ENCODE measurements at regions not wholly inside any gene's neighbourhood (a gene's known extent, or its start where the extent isn't known, plus 50 kb on each side); places are given as distances from the start of the nearest gene placed in this dataset.

GRCh38 chr11:98772893-98773292 lies 247.9 kb upstream of the CNTN5 start:
- no peaks in the 10 kb centered on the region for H4K20me1 ChIP-seq (replicated peaks; ENCODE audit: control insufficient read depth, extremely low read depth, insufficient read depth, low read length)
- no TSS peak for BruUV-seq (replicated peaks)
- no peak overlapping the region for H2AFZ ChIP-seq (ENCODE audit: low read depth, low read length)
- H3K9me1 ChIP-seq (replicated peaks; ENCODE audit: control insufficient read depth, extremely low read depth, insufficient read depth, low read length) = no peaks in the 10 kb centered on the region
- H3K9ac ChIP-seq (replicated peaks; ENCODE audit: extremely low read depth, insufficient read depth, low read length) = no peak overlapping the region
- H3K4me1 ChIP-seq (ENCODE audit: control insufficient read depth, extremely low read depth, insufficient read depth, low read length) = no peaks in the 10 kb centered on the region
- intact Hi-C loops (cut with micrococcal nuclease) = no loop called here
- no peaks in the 10 kb centered on the region for H3K27me3 ChIP-seq (ENCODE audit: control insufficient read depth in 2 of 2, insufficient read depth in 2 of 2, low read length in 2 of 2)
- TF ChIP-seq MYC (IDR thresholded peaks at IDR 0.05; ENCODE audit: low read depth, low read length) (no peak), POLR2A (IDR thresholded peaks at IDR 0.05; ENCODE audit: low read depth, low read length) (no peak), POLR2AphosphoS5 (IDR thresholded peaks at IDR 0.05; ENCODE audit: insufficient read depth, low read depth, low read length) (no peak), CTCF (IDR thresholded peaks at IDR 0.05; ENCODE audit: extremely low read depth in 1 of 2, insufficient read depth in 1 of 2, low read depth in 1 of 2, low read length in 2 of 2) (no peak), FOS (IDR thresholded peaks at IDR 0.05; ENCODE audit: borderline replicate concordance, insufficient read depth, low read length) (no peak), EZH2 (IDR thresholded peaks at IDR 0.05; ENCODE audit: borderline replicate concordance, low read depth, low read length, severe bottlenecking) (no peak), MAX (IDR thresholded peaks at IDR 0.05; ENCODE audit: insufficient read depth, insufficient read length) (no peak), GATA2 (IDR thresholded peaks at IDR 0.05; ENCODE audit: insufficient read depth, insufficient read length, low read depth, low read length) (no peak), JUN (IDR thresholded peaks at IDR 0.05; ENCODE audit: borderline replicate concordance, insufficient read depth, insufficient read length, low read depth) (no peak)
- H3K79me2 ChIP-seq (ENCODE audit: control insufficient read depth, insufficient read depth, low read length) = no peaks in the 10 kb centered on the region
- H3K9me3 ChIP-seq (replicated peaks; ENCODE audit: control insufficient read depth, insufficient read depth, low read length) = peaks cover 2% of the 10 kb centered on the region
- FAIRE-seq (no peak), DNase-seq (ENCODE audit: low read depth, low spot score) (no peak)
- H3K36me3 ChIP-seq (ENCODE audit: control insufficient read depth in 2 of 2, extremely low read depth in 1 of 2, insufficient read depth in 2 of 2, low read length in 2 of 2) = no peaks in the 10 kb centered on the region
- no peak overlapping the region for H3K4me2 ChIP-seq (ENCODE audit: insufficient read depth, low read length)
- POLR2A ChIA-PET = no interaction called here
- CTCF ChIA-PET = no interaction called here
- dilution Hi-C loops (cut with MboI; ENCODE audit: extremely low pct_ligation_motif_present, low sequenced_read_pairs) = no loop called here
- H3K4me3 ChIP-seq (replicated peaks in 1 of 3; ENCODE audit: insufficient read depth in 1 of 3, low read depth in 1 of 3, low read length in 3 of 3) = no peak overlapping the region
- H3K27ac ChIP-seq (ENCODE audit: insufficient read depth, low read depth, low read length) = no peak overlapping the region

All from endothelial cell of umbilical vein (primary cell).